ENCODE measurements at regions not wholly inside any gene's neighbourhood (a gene's known extent, or its start where the extent isn't known, plus 50 kb on each side); places are given as distances from the start of the nearest gene placed in this dataset.

- H3K9me3 ChIP-seq (ENCODE audit: control insufficient read depth, insufficient read depth, low read length): no peaks in the 10 kb centered on the region
- H3K4me1 ChIP-seq (ENCODE audit: control insufficient read depth, low read length): no peaks in the 10 kb centered on the region
- H3K27me3 ChIP-seq (ENCODE audit: control insufficient read depth, low read length): no peaks in the 10 kb centered on the region
- no peak overlapping the region for H3K27ac ChIP-seq (ENCODE audit: low read depth, low read length)
- no peaks in the 10 kb centered on the region for H3K9me2 ChIP-seq (replicated peaks; ENCODE audit: control insufficient read depth, low read length)
- no peaks in the 10 kb centered on the region for H3K79me2 ChIP-seq (ENCODE audit: control insufficient read depth, low read length)
- H3K4me3 ChIP-seq (ENCODE audit: low read length): no peak overlapping the region
- H3K4me2 ChIP-seq (ENCODE audit: low read length): no peak overlapping the region
- H3F3A ChIP-seq (ENCODE audit: control insufficient read depth, insufficient read depth): no peaks in the 10 kb centered on the region
- no peaks in the 10 kb centered on the region for H4K20me1 ChIP-seq (ENCODE audit: control insufficient read depth, insufficient read depth, low read depth, low read length)
- TF ChIP-seq CTCF (IDR thresholded peaks at IDR 0.05; ENCODE audit: low read depth, low read length, poor library complexity, severe bottlenecking) (no peak), EZH2phosphoT487 (IDR thresholded peaks at IDR 0.05; ENCODE audit: borderline replicate concordance, low read length) (no peak)
- no peaks in the 10 kb centered on the region for H3K36me3 ChIP-seq (ENCODE audit: control insufficient read depth, low read length)
Measured at GRCh38 chr18:29164020-29164706, 987.2 kb upstream of the CDH2 start.

GRCh38 chr18:29163596-29163995, 986.7 kb upstream of the CDH2 start:
- H3K9me3 ChIP-seq (ENCODE audit: control insufficient read depth, insufficient read depth, low read length): no peaks in the 10 kb centered on the region
- no peaks in the 10 kb centered on the region for H3F3A ChIP-seq (ENCODE audit: control insufficient read depth, insufficient read depth)
- no peaks in the 10 kb centered on the region for H3K9me2 ChIP-seq (replicated peaks; ENCODE audit: control insufficient read depth, low read length)
- no peaks in the 10 kb centered on the region for H3K4me1 ChIP-seq (ENCODE audit: control insufficient read depth, low read length)
- H3K79me2 ChIP-seq (ENCODE audit: control insufficient read depth, low read length): no peaks in the 10 kb centered on the region
- no peaks in the 10 kb centered on the region for H3K36me3 ChIP-seq (ENCODE audit: control insufficient read depth, low read length)
- H4K20me1 ChIP-seq (ENCODE audit: control insufficient read depth, insufficient read depth, low read depth, low read length): no peaks in the 10 kb centered on the region
- no peaks in the 10 kb centered on the region for H3K27me3 ChIP-seq (ENCODE audit: control insufficient read depth, low read length)
- H3K4me2 ChIP-seq (ENCODE audit: low read length): no peak overlapping the region
- no peak overlapping the region for H3K4me3 ChIP-seq (ENCODE audit: low read length)
- TF ChIP-seq EZH2phosphoT487 (IDR thresholded peaks at IDR 0.05; ENCODE audit: borderline replicate concordance, low read length): no peak
- TF ChIP-seq CTCF (IDR thresholded peaks at IDR 0.05; ENCODE audit: low read depth, low read length, poor library complexity, severe bottlenecking): no peak
- H3K27ac ChIP-seq (ENCODE audit: low read depth, low read length): no peak overlapping the region

GRCh38 chr18:29161429-29161828, 984.5 kb upstream of the CDH2 start:
- no peak overlapping the region for H3K4me3 ChIP-seq (ENCODE audit: low read length)
- H3K4me2 ChIP-seq (ENCODE audit: low read length): no peak overlapping the region
- H4K20me1 ChIP-seq (ENCODE audit: control insufficient read depth, insufficient read depth, low read depth, low read length): no peaks in the 10 kb centered on the region
- H3F3A ChIP-seq (ENCODE audit: control insufficient read depth, insufficient read depth): no peaks in the 10 kb centered on the region
- no peaks in the 10 kb centered on the region for H3K27me3 ChIP-seq (ENCODE audit: control insufficient read depth, low read length)
- TF ChIP-seq CTCF (IDR thresholded peaks at IDR 0.05; ENCODE audit: low read depth, low read length, poor library complexity, severe bottlenecking) (no peak), EZH2phosphoT487 (IDR thresholded peaks at IDR 0.05; ENCODE audit: borderline replicate concordance, low read length) (no peak)
- no peaks in the 10 kb centered on the region for H3K36me3 ChIP-seq (ENCODE audit: control insufficient read depth, low read length)
- H3K4me1 ChIP-seq (ENCODE audit: control insufficient read depth, low read length): no peaks in the 10 kb centered on the region
- no peaks in the 10 kb centered on the region; the same call in 1 of the 2 replicates for H3K9me2 ChIP-seq (replicated peaks; ENCODE audit: control insufficient read depth, low read length)
- H3K79me2 ChIP-seq (ENCODE audit: control insufficient read depth, low read length): no peaks in the 10 kb centered on the region
- H3K27ac ChIP-seq (ENCODE audit: low read depth, low read length): no peak overlapping the region
- H3K9me3 ChIP-seq (ENCODE audit: control insufficient read depth, insufficient read depth, low read length): no peaks in the 10 kb centered on the region

Measured in DOHH2 (cell line).